ENCODE measurements at regions not wholly inside any gene's neighbourhood (a gene's known extent, or its start where the extent isn't known, plus 50 kb on each side); places are given as distances from the start of the nearest gene placed in this dataset.

DNA sequence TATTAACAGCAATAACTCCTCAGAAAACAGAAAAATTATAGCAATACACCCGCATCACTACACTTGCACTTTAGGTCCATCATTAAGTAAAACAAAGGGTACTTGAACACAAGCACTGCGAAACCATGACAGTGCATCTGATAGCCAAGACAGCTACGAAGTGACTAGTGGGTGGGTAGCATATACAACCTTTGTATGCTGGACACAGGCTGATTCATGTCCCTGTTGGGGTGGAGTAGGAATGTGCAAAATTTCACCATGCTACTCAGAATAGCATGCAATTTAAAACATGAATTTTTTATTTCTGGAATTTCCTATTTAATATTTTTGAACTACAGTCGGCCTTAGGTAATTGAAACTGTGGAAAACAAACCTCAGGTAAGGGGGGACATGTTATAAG lies 2414.1 kb downstream of the TP53TG3F start:
- Mint-ChIP-seq H3K27me3 (ENCODE audit: low read depth) (no peaks in the 10 kb centered on the region), H3K27ac (no peak overlapping the region), H3K36me3 (ENCODE audit: low read depth) (no peaks in the 10 kb centered on the region), H3K9me3 (peaks cover 44% of the 10 kb centered on the region), H3K4me1 (no peaks in the 10 kb centered on the region), H3K4me3 (no peak overlapping the region)
- TF ChIP-seq, protein P1, sequence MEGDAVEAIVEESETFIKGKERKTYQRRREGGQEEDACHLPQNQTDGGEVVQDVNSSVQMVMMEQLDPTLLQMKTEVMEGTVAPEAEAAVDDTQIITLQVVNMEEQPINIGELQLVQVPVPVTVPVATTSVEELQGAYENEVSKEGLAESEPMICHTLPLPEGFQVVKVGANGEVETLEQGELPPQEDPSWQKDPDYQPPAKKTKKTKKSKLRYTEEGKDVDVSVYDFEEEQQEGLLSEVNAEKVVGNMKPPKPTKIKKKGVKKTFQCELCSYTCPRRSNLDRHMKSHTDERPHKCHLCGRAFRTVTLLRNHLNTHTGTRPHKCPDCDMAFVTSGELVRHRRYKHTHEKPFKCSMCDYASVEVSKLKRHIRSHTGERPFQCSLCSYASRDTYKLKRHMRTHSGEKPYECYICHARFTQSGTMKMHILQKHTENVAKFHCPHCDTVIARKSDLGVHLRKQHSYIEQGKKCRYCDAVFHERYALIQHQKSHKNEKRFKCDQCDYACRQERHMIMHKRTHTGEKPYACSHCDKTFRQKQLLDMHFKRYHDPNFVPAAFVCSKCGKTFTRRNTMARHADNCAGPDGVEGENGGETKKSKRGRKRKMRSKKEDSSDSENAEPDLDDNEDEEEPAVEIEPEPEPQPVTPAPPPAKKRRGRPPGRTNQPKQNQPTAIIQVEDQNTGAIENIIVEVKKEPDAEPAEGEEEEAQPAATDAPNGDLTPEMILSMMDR (IDR thresholded peaks at IDR 0.05; ENCODE audit: unreplicated experiment in 3 of 3): no peak

DNA sequence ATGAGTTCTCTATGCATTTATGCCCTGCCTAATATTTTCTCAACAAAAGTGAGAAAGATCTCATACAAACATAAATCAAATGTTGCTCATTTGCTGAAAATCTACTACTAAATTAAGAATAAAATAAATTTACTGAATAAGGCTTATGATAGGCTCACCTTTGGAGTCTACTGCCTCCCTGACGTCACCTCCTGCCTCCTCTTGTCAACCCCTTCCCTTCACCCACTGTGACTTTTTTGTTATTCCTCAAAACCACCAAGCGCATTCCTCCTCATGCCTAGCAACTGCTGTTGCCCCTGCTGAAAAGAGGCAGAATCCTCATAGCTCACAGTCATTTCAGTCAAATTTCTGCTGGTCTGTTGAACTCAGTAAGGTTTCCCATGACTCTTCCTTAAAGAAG lies 2422.2 kb downstream of the TP53TG3F start:
- TF ChIP-seq, protein P1 (IDR thresholded peaks at IDR 0.05; ENCODE audit: unreplicated experiment in 3 of 3): no peak

DNA sequence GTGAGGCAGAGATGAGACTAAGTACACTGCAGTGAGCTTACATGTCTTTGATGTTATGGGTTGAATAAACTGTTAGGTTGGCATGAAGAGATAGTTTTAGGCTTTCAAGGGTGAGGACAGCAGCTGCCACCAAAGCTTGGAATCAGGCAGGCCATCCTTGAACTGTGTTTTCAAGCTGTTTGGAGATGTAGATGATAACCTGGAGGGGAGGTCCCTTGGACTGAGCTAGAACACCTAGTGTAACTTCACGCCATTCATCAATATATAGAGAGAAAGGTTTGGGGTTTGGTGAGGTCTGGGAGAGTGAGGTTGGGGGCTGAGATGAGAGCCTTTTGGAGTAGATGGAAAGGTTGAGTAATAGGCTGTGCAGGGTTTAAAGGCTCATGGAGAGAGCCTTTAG lies 2447.0 kb downstream of the TP53TG3F start:
- TF ChIP-seq, protein P1 (IDR thresholded peaks at IDR 0.05; ENCODE audit: unreplicated experiment in 3 of 3): no peak
- peaks cover 12% of the 10 kb centered on the region for H3K36me3 Mint-ChIP-seq (ENCODE audit: low read depth)
- no peaks in the 10 kb centered on the region for H3K27me3 Mint-ChIP-seq (ENCODE audit: low read depth)

More for the DNA sequence above, 2422.2 kb downstream of the TP53TG3F start:
- no peaks in the 10 kb centered on the region for H3K36me3 Mint-ChIP-seq (ENCODE audit: low read depth)
- no peaks in the 10 kb centered on the region for H3K27me3 Mint-ChIP-seq (ENCODE audit: low read depth)
- H3K9me3 Mint-ChIP-seq: peaks cover 46% of the 10 kb centered on the region
- no peak overlapping the region for H3K27ac Mint-ChIP-seq
- no peak overlapping the region for H3K4me3 Mint-ChIP-seq
- no peaks in the 10 kb centered on the region for H3K4me1 Mint-ChIP-seq

DNA sequence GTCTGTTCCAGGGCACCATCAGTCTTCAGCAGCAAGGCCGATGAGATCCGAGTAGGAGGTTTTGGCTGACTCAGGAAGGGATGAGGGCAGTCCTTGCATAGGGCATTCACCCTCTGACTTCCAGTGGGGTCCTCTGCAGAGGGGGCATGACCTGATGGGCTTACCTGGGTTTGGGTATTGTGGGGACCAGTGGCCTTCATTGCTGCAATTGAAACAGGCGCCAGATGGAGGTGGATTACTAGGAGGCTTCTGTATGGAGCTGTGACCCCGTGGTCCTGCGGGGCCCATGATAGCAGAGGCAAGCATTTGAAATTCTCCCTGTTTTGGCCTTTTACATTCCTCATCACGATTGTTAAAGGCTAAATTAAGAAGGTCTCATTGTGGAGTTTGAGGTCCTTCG lies 2448.7 kb downstream of the TP53TG3F start:
- peaks cover 12% of the 10 kb centered on the region for H3K36me3 Mint-ChIP-seq (ENCODE audit: low read depth)
- no peaks in the 10 kb centered on the region for H3K4me1 Mint-ChIP-seq
- no peak overlapping the region for H3K27ac Mint-ChIP-seq
- H3K27me3 Mint-ChIP-seq (ENCODE audit: low read depth): no peaks in the 10 kb centered on the region
- TF ChIP-seq, protein P1 (IDR thresholded peaks at IDR 0.05; ENCODE audit: unreplicated experiment in 3 of 3): no peak
- H3K4me3 Mint-ChIP-seq: no peak overlapping the region
- H3K9me3 Mint-ChIP-seq: peaks cover 71% of the 10 kb centered on the region

More for the DNA sequence above, 2447.0 kb downstream of the TP53TG3F start:
- H3K9me3 Mint-ChIP-seq: peaks cover 66% of the 10 kb centered on the region
- no peak overlapping the region for H3K27ac Mint-ChIP-seq
- H3K4me3 Mint-ChIP-seq: no peak overlapping the region
- H3K4me1 Mint-ChIP-seq: no peaks in the 10 kb centered on the region

DNA sequence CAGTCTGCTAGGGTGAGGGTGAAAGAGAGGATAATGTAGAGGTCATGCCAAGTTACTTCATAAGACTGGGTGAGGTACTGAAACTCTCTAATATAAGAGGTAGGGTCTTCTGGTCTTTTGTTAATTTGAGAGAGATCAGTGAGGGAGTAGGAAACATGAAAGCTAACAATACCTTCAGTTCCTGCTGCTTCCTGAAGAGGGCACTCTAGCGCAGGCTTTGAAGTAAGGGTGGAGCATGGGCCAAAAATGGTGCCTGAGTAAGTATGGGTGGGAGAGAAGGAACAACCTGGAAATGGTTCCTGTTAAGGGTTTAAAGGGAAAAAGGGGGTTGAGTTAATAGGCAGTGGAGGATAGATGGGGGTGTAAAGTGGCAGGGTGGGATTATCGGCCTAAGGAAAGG lies 2449.5 kb downstream of the TP53TG3F start:
- Mint-ChIP-seq H3K36me3 (ENCODE audit: low read depth) (peaks cover 12% of the 10 kb centered on the region), H3K27me3 (ENCODE audit: low read depth) (no peaks in the 10 kb centered on the region), H3K27ac (no peak overlapping the region), H3K4me3 (no peak overlapping the region), H3K9me3 (peaks cover 74% of the 10 kb centered on the region), H3K4me1 (no peaks in the 10 kb centered on the region)
- TF ChIP-seq, protein P1 (IDR thresholded peaks at IDR 0.05; ENCODE audit: unreplicated experiment in 3 of 3): no peak

DNA sequence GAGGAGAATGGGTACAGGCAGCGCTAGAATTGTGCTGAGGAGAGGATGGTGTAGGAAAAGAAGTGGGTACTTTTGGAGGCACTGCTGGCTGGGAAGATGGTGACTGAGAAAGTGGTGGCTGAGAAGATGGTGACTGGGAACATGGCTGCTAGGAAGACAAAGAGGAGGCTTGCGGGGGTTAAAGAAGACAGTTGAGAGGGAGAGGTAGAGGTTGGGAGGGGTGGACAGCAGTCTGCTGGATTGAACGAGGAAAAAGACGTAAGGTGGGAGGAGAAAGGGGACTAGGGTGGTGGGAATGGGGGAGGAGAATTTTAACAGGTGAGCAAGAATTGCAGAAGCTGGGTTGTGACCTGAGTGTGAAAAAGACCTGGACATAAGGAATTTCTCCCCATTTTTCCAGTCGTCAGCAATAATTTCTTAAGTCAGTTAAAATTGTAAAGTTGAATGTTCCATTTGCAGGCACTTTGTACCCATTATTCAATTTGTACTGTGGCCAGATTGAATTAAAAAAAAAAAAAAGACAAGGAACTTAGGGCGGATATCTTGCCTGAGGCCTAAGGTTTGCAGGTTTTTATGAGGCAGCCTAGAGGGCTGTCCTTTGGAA lies 2450.0 kb downstream of the TP53TG3F start:
- TF ChIP-seq, protein P1 (IDR thresholded peaks at IDR 0.05; ENCODE audit: unreplicated experiment in 3 of 3): no peak
- no peaks in the 10 kb centered on the region for H3K27me3 Mint-ChIP-seq (ENCODE audit: low read depth)
- no peaks in the 10 kb centered on the region for H3K4me1 Mint-ChIP-seq
- peaks cover 12% of the 10 kb centered on the region for H3K36me3 Mint-ChIP-seq (ENCODE audit: low read depth)
- H3K27ac Mint-ChIP-seq: no peak overlapping the region
- H3K9me3 Mint-ChIP-seq: peaks cover 75% of the 10 kb centered on the region
- H3K4me3 Mint-ChIP-seq: no peak overlapping the region

Data from nephron (organoid).